CD14-positive monocyte (primary cell): ENCODE measurements at regions not wholly inside any gene's neighbourhood (a gene's known extent, or its start where the extent isn't known, plus 50 kb on each side); places are given as distances from the start of the nearest gene placed in this dataset.

Source experiments
- DNase-seq, 3 donors: peaks; one replicate each; pipeline ENCODE4 v3.0.0-alpha.2; 2011 to 2022
- H2AFZ ChIP-seq: 2 replicates; pipeline ENCODE4 v1.6.0; 2012; ENCODE audit warnings: mild to moderate bottlenecking, low read depth, low read length, inconsistent platforms; ENCODE audit not compliant: insufficient read depth, poor library complexity, severe bottlenecking
- H3K27ac ChIP-seq, 2 donors: 1 replicate in 1 of 2; 2 replicates in 1 of 2; pipeline ENCODE4 v1.5.1; 2012 to 2013; ENCODE audit warnings: low read length in 2 of 2, control low read depth in 1 of 2, inconsistent platforms in 1 of 2, low read depth in 1 of 2, mild to moderate bottlenecking in 1 of 2
- H3K27me3 ChIP-seq, 2 donors: one replicate each; pipeline versions ENCODE4 v1.6.0 to v1.6.1; 2011 to 2013; ENCODE audit warnings: low read length in 2 of 2; ENCODE audit not compliant: control insufficient read depth in 2 of 2, insufficient read depth in 2 of 2
- H3K36me3 ChIP-seq, 2 donors: replicated peaks in 1 of 2; 1 replicate in 1 of 2; 2 replicates in 1 of 2; pipeline versions ENCODE4 v1.5.1 to v1.6.1; 2012 to 2013; ENCODE audit warnings: low read length in 2 of 2, control low read depth in 1 of 2, inconsistent platforms in 1 of 2, mild to moderate bottlenecking in 1 of 2; ENCODE audit not compliant: insufficient read depth in 2 of 2, control insufficient read depth in 1 of 2
- H3K4me1 ChIP-seq, 2 donors: 1 replicate in 1 of 2; 2 replicates in 1 of 2; pipeline versions ENCODE4 v1.5.1 to v1.6.1; 2012 to 2013; ENCODE audit warnings: low read length in 2 of 2, control low read depth in 1 of 2, inconsistent platforms in 1 of 2, mild to moderate bottlenecking in 1 of 2, moderate library complexity in 1 of 2; ENCODE audit not compliant: insufficient read depth in 2 of 2, control insufficient read depth in 1 of 2
- H3K4me2 ChIP-seq: replicated peaks from 2 replicates; pipeline ENCODE3; 2012; ENCODE audit warnings: low read length, moderate library complexity, mild to moderate bottlenecking; ENCODE audit not compliant: poor library complexity, severe bottlenecking; ENCODE audit errors: extremely low read depth
- H3K4me3 ChIP-seq, 3 experiments: fragments of 200-600 bp in 1 of 3; sonication (generic) in 1 of 3; replicated peaks in 1 of 3; 1 replicate in 2 of 3; 2 replicates in 1 of 3; pipeline ENCODE4 v1.5.1; 2011 to 2013; ENCODE audit warnings: low read length in 3 of 3, mild to moderate bottlenecking in 3 of 3, control low read depth in 2 of 3, low read depth in 2 of 3, inconsistent platforms in 1 of 3, moderate library complexity in 1 of 3
- H3K79me2 ChIP-seq: 2 replicates; pipeline ENCODE4 v1.6.0; 2012; ENCODE audit warnings: mild to moderate bottlenecking, control low read depth, inconsistent platforms, low read length, moderate library complexity; ENCODE audit not compliant: insufficient read depth
- H3K9ac ChIP-seq: 2 replicates; pipeline ENCODE4 v1.6.0; 2017; ENCODE audit warnings: low read length, mild to moderate bottlenecking; ENCODE audit not compliant: insufficient read depth, poor library complexity, severe bottlenecking
- H3K9me3 ChIP-seq, 2 donors: replicated peaks in 1 of 2; 1 replicate in 1 of 2; 2 replicates in 1 of 2; pipeline versions ENCODE4 v1.5.1 to v1.6.1; 2012 to 2013; ENCODE audit warnings: low read length in 2 of 2, control low read depth in 1 of 2; ENCODE audit not compliant: control insufficient read depth in 1 of 2, insufficient read depth in 1 of 2
- H4K20me1 ChIP-seq: 2 replicates; pipeline ENCODE4 v1.6.0; 2012; ENCODE audit warnings: mild to moderate bottlenecking, low read length, control low read depth, moderate library complexity; ENCODE audit not compliant: insufficient read depth
- H3K27ac Mint-ChIP-seq, 7 donors: one replicate each; pipeline ENCODE4 v1.8.0; 2020; ENCODE audit warnings: mild to moderate bottlenecking in 7 of 7, mixed read lengths in 7 of 7, moderate library complexity in 6 of 7, inconsistent platforms in 2 of 7
- H3K27me3 Mint-ChIP-seq, 3 donors: one replicate each; pipeline ENCODE4 v1.8.0; 2021 to 2022; ENCODE audit warnings: low read depth in 3 of 3, mild to moderate bottlenecking in 3 of 3, mixed read lengths in 3 of 3, moderate library complexity in 3 of 3, inconsistent platforms in 1 of 3
- H3K36me3 Mint-ChIP-seq, 2 donors: one replicate each; pipeline ENCODE4 v1.8.0; 2020; ENCODE audit warnings: mixed read lengths in 2 of 2, inconsistent platforms in 1 of 2, mild to moderate bottlenecking in 1 of 2
- H3K4me1 Mint-ChIP-seq: one replicate; pipeline ENCODE4 v1.8.0; 2020; ENCODE audit warnings: mild to moderate bottlenecking, mixed read lengths
- H3K4me3 Mint-ChIP-seq, 2 donors: one replicate each; pipeline ENCODE4 v1.8.0; 2020; ENCODE audit warnings: mild to moderate bottlenecking in 2 of 2, mixed read lengths in 2 of 2, moderate library complexity in 1 of 2
- H3K9me3 Mint-ChIP-seq, 7 donors: one replicate each; pipeline ENCODE4 v1.8.0; 2020 to 2022; ENCODE audit warnings: mixed read lengths in 7 of 7, mild to moderate bottlenecking in 6 of 7, moderate library complexity in 6 of 7, inconsistent platforms in 2 of 7
- WGBS: methylation state at CpG from one replicate; pipeline ENCODE4 v1.1.5; 2013; ENCODE audit warnings: missing lambda C conversion rate; ENCODE audit not compliant: insufficient coverage; 5-methylcytosine and 5-hydroxymethylcytosine counted together
- intact Hi-C, 2 donors: fragments of 100-400 bp; cut with micrococcal nuclease; formaldehyde crosslinking; loops; one replicate each; pipeline versions ENCODE4 v1.15.0 to v1.15.1; 2023
- TF ChIP-seq, protein P1 (sequence below): fragments of 200-600 bp; IDR thresholded peaks from one replicate; pipeline ENCODE4 v1.8.0; 2022; ENCODE audit warnings: antibody characterized with exemption, mild to moderate bottlenecking

DNA sequence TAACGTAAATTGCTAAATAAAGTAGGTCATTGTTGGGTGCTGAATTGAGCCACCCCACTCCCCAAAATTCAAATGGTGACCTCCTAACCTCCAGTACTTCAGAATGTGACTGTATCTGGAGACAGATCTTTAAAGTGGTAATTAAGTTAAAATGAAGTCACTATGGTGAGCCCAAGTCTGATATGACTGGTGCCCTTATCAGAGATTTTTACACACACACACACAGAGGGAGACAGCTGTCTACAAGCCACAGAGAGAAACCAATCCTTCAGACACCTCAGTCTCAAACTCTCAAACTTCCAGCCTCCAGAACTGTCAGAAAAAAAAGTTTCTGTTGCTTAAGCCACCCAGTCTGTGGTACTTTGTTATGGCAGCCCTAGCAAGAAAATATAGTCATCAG lies 879.2 kb upstream of the INTU start:
- Histone ChIP-seq H3K4me3 (no peak overlapping the region), H4K20me1 (no peaks in the 10 kb centered on the region), H3K4me1 (no peaks in the 10 kb centered on the region), H2AFZ (no peak overlapping the region), H3K27me3 (no peaks in the 10 kb centered on the region), H3K27ac (no peak overlapping the region), H3K9ac (no peak overlapping the region), H3K79me2 (no peaks in the 10 kb centered on the region), H3K9me3 (peaks cover 0 to 5% of the 10 kb centered on the region in 2 donors), H3K4me2 (no peak overlapping the region), H3K36me3 (no peaks in the 10 kb centered on the region)
- Mint-ChIP-seq H3K4me1 (no peaks in the 10 kb centered on the region), H3K27ac (no peak overlapping the region), H3K27me3 (no peaks in the 10 kb centered on the region), H3K9me3 (peaks cover 0 to 4% (median 2%) of the 10 kb centered on the region in 7 donors), H3K36me3 (no peaks in the 10 kb centered on the region), H3K4me3 (no peak overlapping the region)
- no CpG with 5 or more reads among the region's 1 CpG for WGBS
- TF ChIP-seq, protein P1, sequence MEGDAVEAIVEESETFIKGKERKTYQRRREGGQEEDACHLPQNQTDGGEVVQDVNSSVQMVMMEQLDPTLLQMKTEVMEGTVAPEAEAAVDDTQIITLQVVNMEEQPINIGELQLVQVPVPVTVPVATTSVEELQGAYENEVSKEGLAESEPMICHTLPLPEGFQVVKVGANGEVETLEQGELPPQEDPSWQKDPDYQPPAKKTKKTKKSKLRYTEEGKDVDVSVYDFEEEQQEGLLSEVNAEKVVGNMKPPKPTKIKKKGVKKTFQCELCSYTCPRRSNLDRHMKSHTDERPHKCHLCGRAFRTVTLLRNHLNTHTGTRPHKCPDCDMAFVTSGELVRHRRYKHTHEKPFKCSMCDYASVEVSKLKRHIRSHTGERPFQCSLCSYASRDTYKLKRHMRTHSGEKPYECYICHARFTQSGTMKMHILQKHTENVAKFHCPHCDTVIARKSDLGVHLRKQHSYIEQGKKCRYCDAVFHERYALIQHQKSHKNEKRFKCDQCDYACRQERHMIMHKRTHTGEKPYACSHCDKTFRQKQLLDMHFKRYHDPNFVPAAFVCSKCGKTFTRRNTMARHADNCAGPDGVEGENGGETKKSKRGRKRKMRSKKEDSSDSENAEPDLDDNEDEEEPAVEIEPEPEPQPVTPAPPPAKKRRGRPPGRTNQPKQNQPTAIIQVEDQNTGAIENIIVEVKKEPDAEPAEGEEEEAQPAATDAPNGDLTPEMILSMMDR = no peak
- intact Hi-C loops = no loop called here
- no peak for DNase-seq

DNA sequence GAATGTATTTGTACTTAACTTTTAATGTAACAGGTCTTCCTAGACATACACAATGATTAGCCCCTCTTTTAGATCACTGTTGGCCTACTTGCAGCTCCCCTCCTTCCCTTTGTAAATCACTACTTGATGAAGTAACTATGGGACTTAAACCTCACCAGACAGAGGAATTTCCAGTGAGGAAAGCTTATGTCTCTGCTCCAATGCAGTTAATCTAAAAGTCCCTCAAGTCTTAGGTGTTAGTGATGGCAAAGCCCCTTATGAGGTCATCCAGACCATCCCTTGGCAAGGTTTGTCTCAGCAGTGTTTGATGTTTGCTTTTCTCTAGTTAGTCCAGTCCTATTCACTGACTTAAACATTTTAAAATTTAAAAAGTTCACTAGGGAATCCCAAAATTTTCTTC lies 877.3 kb upstream of the INTU start:
- H3K4me3 ChIP-seq = no peak overlapping the region
- no peaks in the 10 kb centered on the region for H3K79me2 ChIP-seq
- peaks cover 0 to 8% of the 10 kb centered on the region in 2 donors for H3K9me3 ChIP-seq
- intact Hi-C loops = no loop called here
- TF ChIP-seq, protein P1 = no peak
- H3K27me3 Mint-ChIP-seq = no peaks in the 10 kb centered on the region
- H3K9ac ChIP-seq = no peak overlapping the region
- H3K27ac ChIP-seq = no peak overlapping the region
- H3K36me3 ChIP-seq = no peaks in the 10 kb centered on the region
- H3K4me1 Mint-ChIP-seq = no peaks in the 10 kb centered on the region
- no peaks in the 10 kb centered on the region for H3K4me1 ChIP-seq
- no peak overlapping the region for H3K27ac Mint-ChIP-seq
- no peak overlapping the region for H2AFZ ChIP-seq
- H3K9me3 Mint-ChIP-seq = peaks cover 0 to 4% (median 2%) of the 10 kb centered on the region in 7 donors
- no peak for DNase-seq
- no peaks in the 10 kb centered on the region for H3K27me3 ChIP-seq
- H4K20me1 ChIP-seq = no peaks in the 10 kb centered on the region
- no peaks in the 10 kb centered on the region for H3K36me3 Mint-ChIP-seq
- no peak overlapping the region for H3K4me2 ChIP-seq
- no peak overlapping the region for H3K4me3 Mint-ChIP-seq
